ENCODE measurements at regions not wholly inside any gene's neighbourhood (a gene's known extent, or its start where the extent isn't known, plus 50 kb on each side); places are given as distances from the start of the nearest gene placed in this dataset.
A peak's percentile ranks its signal among the peaks of the same experiment; 100 is the strongest.

- DNase-seq (ENCODE audit: low spot score), result no peak
Measured at GRCh38 chrX:80306007-80306406, 114.2 kb upstream of the TENT5D start.

- no peak for DNase-seq (ENCODE audit: low spot score)
Measured at GRCh38 chrX:80312448-80312847, 107.8 kb upstream of the TENT5D start.

DNA sequence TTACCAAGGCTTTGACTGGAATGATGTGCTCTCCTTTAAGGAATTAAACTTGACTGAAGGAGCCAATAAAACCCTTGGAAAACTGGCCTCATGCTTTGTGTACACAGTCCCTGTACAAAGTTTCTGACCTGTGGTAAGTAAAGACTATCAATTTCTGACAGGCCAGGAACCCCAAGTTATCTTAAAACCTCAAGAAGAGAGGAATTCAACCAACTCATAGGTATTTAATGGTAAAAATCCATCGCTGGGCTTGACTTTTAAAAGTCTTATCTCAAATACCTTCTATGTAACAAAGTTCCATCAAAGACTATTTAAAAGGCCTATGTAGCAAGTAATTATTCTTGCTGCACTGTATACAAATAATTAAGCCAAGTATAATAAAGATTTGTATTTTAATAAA lies 103.7 kb upstream of the TENT5D start:
- DNase-seq (ENCODE audit: low spot score), result no peak

DNA sequence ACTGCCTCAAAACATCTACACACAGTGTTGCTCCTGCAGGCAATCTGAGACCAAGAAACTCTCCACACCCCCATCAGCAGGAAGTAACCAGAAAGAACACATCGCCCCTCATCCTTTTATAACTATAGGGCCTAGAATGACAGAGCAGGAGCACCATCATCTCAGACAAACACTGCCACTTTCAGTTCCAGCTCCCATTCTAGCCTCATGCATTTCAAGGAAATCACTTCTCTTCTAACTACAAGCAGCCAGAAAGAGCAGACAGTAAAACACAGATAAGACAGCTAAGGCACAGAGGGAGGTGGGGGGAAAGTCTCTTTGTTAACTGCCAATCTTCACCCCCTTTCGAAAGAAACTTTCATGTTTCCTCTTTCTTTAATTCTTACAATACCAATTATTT lies 102.6 kb upstream of the TENT5D start:
- no peak for DNase-seq (ENCODE audit: low spot score)

- no peak for DNase-seq (ENCODE audit: low spot score)
Measured at GRCh38 chrX:80331285-80331684, 89.0 kb upstream of the TENT5D start.

DNA sequence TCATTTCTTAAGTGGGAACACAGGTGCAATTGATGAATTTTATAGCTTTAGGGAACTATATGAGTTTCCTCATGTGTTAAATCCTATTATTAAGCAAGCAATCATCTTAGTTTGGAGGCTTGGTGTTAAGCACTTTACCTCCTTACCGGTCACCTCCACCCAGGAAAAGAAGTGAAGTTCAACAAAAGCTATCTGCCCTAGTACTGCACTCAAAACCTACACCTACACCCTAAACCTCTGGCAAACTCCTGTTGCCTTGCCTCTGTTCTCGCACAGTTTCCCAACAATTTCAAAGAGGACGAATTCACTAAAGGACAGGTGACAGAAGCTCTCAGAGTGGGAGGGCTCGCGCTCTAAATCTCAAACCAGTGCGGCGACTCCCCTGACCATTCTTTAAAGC lies 85.7 kb upstream of the TENT5D start:
- DNase-seq (ENCODE audit: low spot score), result no peak

DNA sequence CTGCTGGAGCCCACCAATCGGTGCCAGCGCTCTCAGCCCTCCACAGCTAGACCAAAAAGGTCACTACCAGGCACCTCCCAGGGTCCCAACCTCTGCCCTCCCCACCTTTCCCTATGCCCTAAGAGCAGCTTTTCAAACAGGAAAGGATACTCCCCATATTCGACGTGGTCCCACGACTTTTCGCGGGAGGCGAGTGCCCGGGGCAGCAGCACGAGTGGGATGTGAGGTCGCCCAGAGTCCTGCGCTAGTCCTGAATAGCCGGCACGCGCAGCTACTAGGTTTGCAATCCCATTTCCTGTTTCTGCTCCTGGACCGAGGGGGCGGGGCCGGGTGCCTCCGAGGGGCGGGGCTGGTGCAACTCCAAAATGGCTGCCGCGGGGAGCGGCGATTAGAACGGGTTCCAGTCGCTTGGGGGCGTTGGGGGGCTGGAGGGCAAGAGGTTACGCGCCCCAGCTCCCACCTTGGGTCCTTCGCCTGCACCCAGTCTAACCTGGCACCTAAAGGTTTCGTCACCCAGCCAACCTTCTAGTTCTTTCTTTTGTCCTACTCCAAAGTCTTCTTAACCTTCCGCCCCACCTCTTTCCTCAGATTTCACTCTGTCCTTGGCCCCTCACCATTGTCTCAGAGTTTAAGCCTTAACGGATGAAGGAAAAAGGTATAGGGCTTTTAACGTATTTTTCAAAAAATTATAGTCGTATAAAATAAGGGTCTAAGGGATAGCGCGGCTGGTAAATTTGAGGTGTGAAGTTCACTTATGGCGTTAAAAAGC lies 85.0 kb upstream of the TENT5D start:
- peak; percentile 7 for DNase-seq (ENCODE audit: low spot score)

GRCh38 chrX:80354966-80355465 lies 65.2 kb upstream of the TENT5D start:
- no peak for DNase-seq (ENCODE audit: low spot score)
